Neural crest cell (in vitro differentiated cells): ENCODE measurements at regions not wholly inside any gene's neighbourhood (a gene's known extent, or its start where the extent isn't known, plus 50 kb on each side); places are given as distances from the start of the nearest gene placed in this dataset.
"Not testable (repeated sequence)": the region's sequence is repeated elsewhere in the genome, so short reads cannot be mapped to it uniquely, and the experiment has no call there.

Source experiments
- DNase-seq: peaks from one replicate; pipeline ENCODE4 v3.0.0; 2021; ENCODE audit warnings: low read depth, mixed read lengths, low spot score
- H3K27ac Mint-ChIP-seq: one replicate; pipeline ENCODE4 v1.8.0; 2021; ENCODE audit warnings: mild to moderate bottlenecking, mixed read lengths; ENCODE audit not compliant: unreplicated experiment
- H3K27me3 Mint-ChIP-seq: 2 replicates; pipeline ENCODE4 v1.8.0; 2021; ENCODE audit warnings: low read depth, mild to moderate bottlenecking, mixed read lengths
- H3K36me3 Mint-ChIP-seq: 2 replicates; pipeline ENCODE4 v1.8.0; 2021; ENCODE audit warnings: low read depth, mild to moderate bottlenecking, mixed read lengths
- H3K4me1 Mint-ChIP-seq: 2 replicates; pipeline ENCODE4 v1.8.0; 2021; ENCODE audit warnings: mixed read lengths
- H3K4me3 Mint-ChIP-seq: one replicate; pipeline ENCODE4 v1.8.0; 2021; ENCODE audit warnings: mild to moderate bottlenecking, mixed read lengths
- H3K9me3 Mint-ChIP-seq: 2 replicates; pipeline ENCODE4 v1.8.0; 2021; ENCODE audit warnings: mixed read lengths
- TF ChIP-seq, protein P1 (sequence below): fragments of 200-600 bp; sonication (generic); conservative IDR thresholded peaks from 2 replicates; pipeline ENCODE4 v1.5.0; 2021; ENCODE audit warnings: antibody characterized with exemption, mild to moderate bottlenecking

- no peaks in the 10 kb centered on the region for H3K36me3 Mint-ChIP-seq
- TF ChIP-seq, protein P1, sequence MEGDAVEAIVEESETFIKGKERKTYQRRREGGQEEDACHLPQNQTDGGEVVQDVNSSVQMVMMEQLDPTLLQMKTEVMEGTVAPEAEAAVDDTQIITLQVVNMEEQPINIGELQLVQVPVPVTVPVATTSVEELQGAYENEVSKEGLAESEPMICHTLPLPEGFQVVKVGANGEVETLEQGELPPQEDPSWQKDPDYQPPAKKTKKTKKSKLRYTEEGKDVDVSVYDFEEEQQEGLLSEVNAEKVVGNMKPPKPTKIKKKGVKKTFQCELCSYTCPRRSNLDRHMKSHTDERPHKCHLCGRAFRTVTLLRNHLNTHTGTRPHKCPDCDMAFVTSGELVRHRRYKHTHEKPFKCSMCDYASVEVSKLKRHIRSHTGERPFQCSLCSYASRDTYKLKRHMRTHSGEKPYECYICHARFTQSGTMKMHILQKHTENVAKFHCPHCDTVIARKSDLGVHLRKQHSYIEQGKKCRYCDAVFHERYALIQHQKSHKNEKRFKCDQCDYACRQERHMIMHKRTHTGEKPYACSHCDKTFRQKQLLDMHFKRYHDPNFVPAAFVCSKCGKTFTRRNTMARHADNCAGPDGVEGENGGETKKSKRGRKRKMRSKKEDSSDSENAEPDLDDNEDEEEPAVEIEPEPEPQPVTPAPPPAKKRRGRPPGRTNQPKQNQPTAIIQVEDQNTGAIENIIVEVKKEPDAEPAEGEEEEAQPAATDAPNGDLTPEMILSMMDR = peak; percentile 29
- no peak overlapping the region for H3K27ac Mint-ChIP-seq
- peaks cover 7% of the 10 kb centered on the region for H3K27me3 Mint-ChIP-seq
- DNase-seq = no peak
- H3K4me1 Mint-ChIP-seq = no peaks in the 10 kb centered on the region
- H3K4me3 Mint-ChIP-seq = no peak overlapping the region
- peaks cover 7% of the 10 kb centered on the region for H3K9me3 Mint-ChIP-seq
Measured at GRCh38 chr12:58105225-58106119, 164.1 kb downstream of the ATP23 start.

GRCh38 chr12:58106195-58106594 is 164.8 kb downstream of the ATP23 start:
- Mint-ChIP-seq H3K27me3 (peaks cover 7% of the 10 kb centered on the region), H3K4me1 (no peaks in the 10 kb centered on the region), H3K4me3 (no peak overlapping the region), H3K36me3 (no peaks in the 10 kb centered on the region), H3K27ac (no peak overlapping the region), H3K9me3 (peaks cover 6% of the 10 kb centered on the region)
- TF ChIP-seq, protein P1 = no peak
- DNase-seq = no peak

DNA sequence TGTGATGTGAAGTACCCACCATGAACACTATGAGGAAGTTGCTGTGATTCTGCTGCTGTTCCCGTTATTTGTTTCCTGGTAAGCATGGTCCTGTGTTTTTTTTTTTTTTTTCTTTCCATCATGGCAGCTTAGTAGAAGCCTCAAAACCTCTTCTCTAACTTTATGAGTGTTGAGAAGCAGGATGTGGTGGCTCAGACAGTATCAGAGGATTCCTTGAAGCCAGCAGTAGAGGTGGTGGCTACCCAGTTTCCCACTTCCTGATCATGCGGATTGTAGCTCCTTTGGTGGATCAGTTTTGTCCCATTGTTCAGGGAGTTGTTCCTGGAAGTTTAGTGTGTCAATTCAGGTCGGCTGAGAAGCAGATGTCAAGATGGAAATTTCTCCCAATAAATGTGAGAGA is 175.8 kb downstream of the ATP23 start:
- H3K27me3 Mint-ChIP-seq = no peaks in the 10 kb centered on the region
- no peaks in the 10 kb centered on the region for H3K4me1 Mint-ChIP-seq
- no peak overlapping the region for H3K4me3 Mint-ChIP-seq
- no peak for DNase-seq
- TF ChIP-seq, protein P1 = no peak
- H3K27ac Mint-ChIP-seq = no peak overlapping the region
- peaks cover 2% of the 10 kb centered on the region for H3K9me3 Mint-ChIP-seq
- no peaks in the 10 kb centered on the region for H3K36me3 Mint-ChIP-seq

DNA sequence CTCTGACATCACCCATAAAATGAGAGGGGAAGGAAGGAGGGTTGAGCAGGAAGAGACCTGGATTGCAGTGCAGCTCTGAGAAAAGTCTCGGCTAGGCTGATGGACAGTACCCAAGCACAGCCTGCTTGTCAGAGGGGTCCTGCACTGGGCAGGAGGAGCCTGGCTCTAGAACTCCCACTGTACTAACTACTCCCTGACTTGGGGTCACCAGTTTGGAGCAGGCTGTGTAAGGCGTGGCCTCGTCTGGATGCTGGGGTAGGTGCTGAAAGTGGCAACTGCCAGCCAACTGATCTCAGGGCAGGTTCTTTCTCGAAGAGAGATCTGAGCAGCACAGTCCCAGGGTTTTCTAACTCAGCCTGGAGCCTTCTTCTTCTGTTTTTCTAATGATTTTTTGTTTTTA is 176.3 kb downstream of the ATP23 start:
- TF ChIP-seq, protein P1 = no peak
- no peak overlapping the region for H3K4me3 Mint-ChIP-seq
- H3K36me3 Mint-ChIP-seq = no peaks in the 10 kb centered on the region
- peaks cover 4% of the 10 kb centered on the region for H3K9me3 Mint-ChIP-seq
- no peaks in the 10 kb centered on the region for H3K4me1 Mint-ChIP-seq
- no peaks in the 10 kb centered on the region for H3K27me3 Mint-ChIP-seq
- no peak overlapping the region for H3K27ac Mint-ChIP-seq
- DNase-seq = no peak

GRCh38 chr12:58125761-58126160 is 184.4 kb downstream of the ATP23 start:
- not testable (repeated sequence) for H3K27ac Mint-ChIP-seq, H3K27me3 Mint-ChIP-seq, H3K4me1 Mint-ChIP-seq, H3K4me3 Mint-ChIP-seq, H3K36me3 Mint-ChIP-seq, DNase-seq, H3K9me3 Mint-ChIP-seq

DNA sequence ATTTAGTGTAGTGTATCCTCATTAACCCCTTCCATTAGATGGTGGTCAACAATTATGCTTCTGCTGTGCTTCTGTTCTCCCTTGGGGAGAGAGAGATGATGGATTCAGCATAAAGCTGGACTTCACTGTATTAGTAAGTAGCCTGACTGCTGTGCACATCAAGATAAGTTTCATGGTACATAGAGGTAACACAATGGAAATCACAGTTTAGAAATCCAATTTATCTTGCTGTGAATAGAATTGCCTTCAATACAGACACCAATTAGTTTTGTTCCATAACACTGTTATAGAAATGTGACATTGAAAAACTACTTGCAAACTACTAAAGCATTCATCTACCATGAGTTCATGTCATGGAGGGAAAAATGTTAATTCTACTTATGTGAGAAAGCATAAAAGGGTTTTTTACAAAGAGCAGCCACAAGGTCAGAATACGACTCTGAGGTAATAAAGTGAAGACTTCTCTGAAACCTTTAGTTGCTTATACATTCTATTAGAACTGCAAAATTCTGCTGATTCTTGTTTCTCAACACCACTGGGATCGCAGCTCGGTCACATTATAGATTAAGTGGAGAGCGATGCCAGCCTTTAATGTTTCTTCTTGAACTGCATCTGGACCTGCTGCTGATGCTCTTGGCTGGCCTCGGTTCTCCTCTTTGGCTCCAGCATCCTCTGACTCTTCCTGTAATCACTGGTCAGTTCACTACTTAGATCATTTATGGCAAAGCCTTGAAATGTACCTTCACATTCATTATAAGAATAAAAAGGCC is 190.8 kb downstream of the ATP23 start:
- H3K27ac Mint-ChIP-seq = no peak overlapping the region
- no peaks in the 10 kb centered on the region for H3K27me3 Mint-ChIP-seq
- TF ChIP-seq, protein P1 = no peak
- no peak overlapping the region for H3K4me3 Mint-ChIP-seq
- H3K36me3 Mint-ChIP-seq = no peaks in the 10 kb centered on the region
- H3K9me3 Mint-ChIP-seq = peaks cover 2% of the 10 kb centered on the region
- DNase-seq = no peak
- H3K4me1 Mint-ChIP-seq = no peaks in the 10 kb centered on the region
